Keratinocyte (primary cell): ENCODE measurements at regions not wholly inside any gene's neighbourhood (a gene's known extent, or its start where the extent isn't known, plus 50 kb on each side); places are given as distances from the start of the nearest gene placed in this dataset.

Experiments
- DNase-seq: peaks from one replicate; pipeline ENCODE4 v3.0.0-alpha.2; 2011; ENCODE audit warnings: low read depth, missing footprints, low spot score
- FAIRE-seq: peaks from 2 replicates; lab custom pipeline; 2011; peaks lifted over from hg19 to GRCh38; lab: Jason Lieb, UNC
- H2AFZ ChIP-seq: 2 replicates; pipeline ENCODE4 v1.6.0; 2012; ENCODE audit warnings: low read length, control low read depth, inconsistent platforms; ENCODE audit not compliant: control insufficient read depth
- H3K27ac ChIP-seq: 2 replicates; pipeline ENCODE4 v1.5.1; 2011; ENCODE audit warnings: low read length; ENCODE audit not compliant: control insufficient read depth, insufficient read depth
- H3K27me3 ChIP-seq: 3 replicates; pipeline ENCODE4 v1.6.0; 2011; ENCODE audit warnings: low read length; ENCODE audit not compliant: control insufficient read depth, insufficient read depth; ENCODE audit errors: extremely low read depth
- H3K36me3 ChIP-seq, 2 experiments: 2 replicates in 1 of 2; 3 replicates in 1 of 2; pipeline ENCODE4 v1.5.1; 2011; ENCODE audit warnings: low read length in 2 of 2, mild to moderate bottlenecking in 1 of 2; ENCODE audit not compliant: control insufficient read depth in 2 of 2, insufficient read depth in 2 of 2; ENCODE audit errors: extremely low read depth in 1 of 2
- H3K4me1 ChIP-seq: 3 replicates; pipeline ENCODE4 v1.5.1; 2011; ENCODE audit warnings: low read length; ENCODE audit not compliant: control insufficient read depth, insufficient read depth; ENCODE audit errors: extremely low read depth
- H3K4me2 ChIP-seq: 3 replicates; pipeline ENCODE4 v1.6.0; 2011; ENCODE audit warnings: low read depth, low read length; ENCODE audit not compliant: control insufficient read depth, insufficient read depth; ENCODE audit errors: extremely low read depth
- H3K4me3 ChIP-seq, 3 experiments: fragments of 200-600 bp in 1 of 3; sonication (generic) in 1 of 3; 2 replicates in 2 of 3; 3 replicates in 1 of 3; pipeline ENCODE4 v1.5.1; 2011 to 2016; ENCODE audit warnings: low read length in 3 of 3, mild to moderate bottlenecking in 3 of 3, control low read depth in 2 of 3, inconsistent platforms in 1 of 3, low read depth in 1 of 3, mixed read lengths in 1 of 3, mixed run types in 1 of 3, moderate library complexity in 1 of 3; ENCODE audit not compliant: control insufficient read depth in 2 of 3, insufficient read depth in 2 of 3; ENCODE audit errors: extremely low read depth in 1 of 3
- H3K79me2 ChIP-seq: 2 replicates; pipeline ENCODE4 v1.6.0; 2012; ENCODE audit warnings: low read length; ENCODE audit not compliant: control insufficient read depth, insufficient read depth
- H3K9ac ChIP-seq: 3 replicates; pipeline ENCODE4 v1.6.0; 2011; ENCODE audit warnings: low read length; ENCODE audit not compliant: control insufficient read depth, insufficient read depth; ENCODE audit errors: extremely low read depth
- H3K9me1 ChIP-seq: 3 replicates; pipeline ENCODE4 v1.6.0; 2011; ENCODE audit warnings: low read length; ENCODE audit not compliant: control insufficient read depth, insufficient read depth; ENCODE audit errors: extremely low read depth
- H3K9me3 ChIP-seq: 2 replicates; pipeline ENCODE4 v1.5.1; 2012; ENCODE audit warnings: low read depth, low read length; ENCODE audit not compliant: control insufficient read depth
- H4K20me1 ChIP-seq: 3 replicates; pipeline ENCODE4 v1.6.0; 2011; ENCODE audit warnings: low read length; ENCODE audit not compliant: control insufficient read depth, insufficient read depth; ENCODE audit errors: extremely low read depth
- CTCF ChIP-seq, 3 experiments: IDR thresholded peaks in 1 of 3; conservative IDR thresholded peaks in 1 of 3; optimal IDR thresholded peaks in 1 of 3; 2 replicates in 2 of 3; 3 replicates in 1 of 3; pipeline versions ENCODE3 to v1.5.1; 2011; ENCODE audit warnings: low read length in 3 of 3, mild to moderate bottlenecking in 3 of 3, moderate library complexity in 2 of 3, control low read depth in 1 of 3, inconsistent platforms in 1 of 3; ENCODE audit not compliant: insufficient read depth in 2 of 3; ENCODE audit errors: extremely low read depth in 1 of 3
- EZH2 ChIP-seq: IDR thresholded peaks from one replicate; pipeline ENCODE4 v1.6.1; 2012; ENCODE audit warnings: inconsistent platforms, mild to moderate bottlenecking, low read length, moderate library complexity
- dilution Hi-C: fragments of 300-500 bp; cut with MboI; formaldehyde crosslinking; loops from one replicate; pipeline ENCODE4 v1.7.0; 2020; ENCODE audit warnings: low sequenced_read_pairs; ENCODE audit not compliant: extremely low pct_ligation_motif_present

GRCh38 chr4:22986262-22986661 is 293.5 kb downstream of the GBA3 start:
- H3K36me3 ChIP-seq = no peaks in the 10 kb centered on the region
- H3K27me3 ChIP-seq = no peaks in the 10 kb centered on the region
- no peak overlapping the region for H3K4me3 ChIP-seq
- H3K9me3 ChIP-seq = no peaks in the 10 kb centered on the region
- TF ChIP-seq CTCF (optimal IDR thresholded peaks at IDR 0.05 in 1 of 3, IDR thresholded peaks at IDR 0.05 in 1 of 3, conservative IDR thresholded peaks at IDR 0.05 in 1 of 3; ENCODE audit: extremely low read depth in 1 of 3, insufficient read depth in 2 of 3, low read length in 3 of 3) (no peak), EZH2 (no peak)
- FAIRE-seq (no peak), DNase-seq (no peak)
- H3K9ac ChIP-seq = no peak overlapping the region
- H2AFZ ChIP-seq = no peak overlapping the region
- no peaks in the 10 kb centered on the region for H3K79me2 ChIP-seq
- dilution Hi-C loops = no loop called here
- no peaks in the 10 kb centered on the region for H3K4me1 ChIP-seq
- H4K20me1 ChIP-seq = no peaks in the 10 kb centered on the region
- no peak overlapping the region for H3K27ac ChIP-seq
- H3K4me2 ChIP-seq = no peak overlapping the region
- H3K9me1 ChIP-seq = no peaks in the 10 kb centered on the region

- DNase-seq (no peak), FAIRE-seq (no peak)
- TF ChIP-seq EZH2 (no peak), CTCF (optimal IDR thresholded peaks at IDR 0.05 in 1 of 3, IDR thresholded peaks at IDR 0.05 in 1 of 3, conservative IDR thresholded peaks at IDR 0.05 in 1 of 3; ENCODE audit: extremely low read depth in 1 of 3, insufficient read depth in 2 of 3, low read length in 3 of 3) (no peak)
- Histone ChIP-seq H2AFZ (no peak overlapping the region), H3K9ac (no peak overlapping the region), H3K9me3 (no peaks in the 10 kb centered on the region), H3K4me1 (no peaks in the 10 kb centered on the region), H3K4me3 (no peak overlapping the region), H3K36me3 (no peaks in the 10 kb centered on the region), H3K27me3 (no peaks in the 10 kb centered on the region), H3K27ac (no peak overlapping the region), H3K79me2 (no peaks in the 10 kb centered on the region), H4K20me1 (no peaks in the 10 kb centered on the region), H3K4me2 (no peak overlapping the region), H3K9me1 (no peaks in the 10 kb centered on the region)
- dilution Hi-C loops = no loop called here
These were observed 291.7 kb downstream of the GBA3 start for GRCh38 chr4:22984390-22984789.
